OCI-LY7 (cell line): ENCODE measurements at regions not wholly inside any gene's neighbourhood (a gene's known extent, or its start where the extent isn't known, plus 50 kb on each side); places are given as distances from the start of the nearest gene placed in this dataset.

ENCODE experiments used
- BruUV-seq: library from RNA; stranded (reverse); fragments of 400-500 nt; replicated peaks from 2 replicates; lab custom pipeline; 2021; lab: Mats Ljungman, UMichigan
- CTCF ChIA-PET: fragments of 300-600 bp; sonication (Branson Sonifier 250); formaldehyde crosslinking; loops from one replicate; lab custom pipeline; 2022; ENCODE audit warnings: antibody characterized with exemption; ENCODE audit not compliant: unreplicated experiment; lab: Charles Lee
- POLR2A ChIA-PET: fragments of 300-600 bp; sonication (Branson Sonifier 250); formaldehyde crosslinking; loops from one replicate; lab custom pipeline; 2022; ENCODE audit warnings: antibody characterized with exemption; lab: Charles Lee
- DNase-seq: peaks from one replicate; pipeline ENCODE4 v3.0.0-alpha.2; 2015; ENCODE audit warnings: low spot score
- H2AFZ ChIP-seq: fragments of 200-600 bp; sonication (generic), shearing (Covaris generic); 2 replicates; pipeline ENCODE4 v1.6.1; 2014; ENCODE audit warnings: mild to moderate bottlenecking, antibody characterized with exemption, low read length, moderate library complexity
- H3K27ac ChIP-seq: fragments of 200-600 bp; sonication (generic); 2 replicates; pipeline ENCODE4 v1.5.1; 2014; ENCODE audit warnings: mixed run types, low read depth, mild to moderate bottlenecking, moderate library complexity, low read length, inconsistent platforms; ENCODE audit not compliant: poor library complexity, severe bottlenecking
- H3K36me3 ChIP-seq: fragments of 200-600 bp; sonication (generic); 2 replicates; pipeline ENCODE4 v1.6.1; 2014; ENCODE audit warnings: mild to moderate bottlenecking, antibody characterized with exemption, low read length, moderate library complexity, mixed read lengths; ENCODE audit not compliant: insufficient read depth
- H3K4me1 ChIP-seq: fragments of 200-600 bp; sonication (generic); 2 replicates; pipeline ENCODE4 v1.5.1; 2014; ENCODE audit warnings: mild to moderate bottlenecking, low read length; ENCODE audit not compliant: insufficient read depth, poor library complexity, severe bottlenecking
- H3K4me2 ChIP-seq: fragments of 200-600 bp; sonication (generic); 2 replicates; pipeline ENCODE4 v1.6.1; 2014; ENCODE audit warnings: mild to moderate bottlenecking, low read length
- H3K4me3 ChIP-seq: fragments of 200-600 bp; sonication (generic); 2 replicates; pipeline ENCODE4 v1.5.1; 2014; ENCODE audit warnings: mild to moderate bottlenecking, low read depth, low read length; ENCODE audit not compliant: poor library complexity, severe bottlenecking
- H3K79me2 ChIP-seq: fragments of 200-600 bp; sonication (generic); 2 replicates; pipeline ENCODE4 v1.6.1; 2016; ENCODE audit warnings: low read depth, mild to moderate bottlenecking, low read length, moderate library complexity, mixed read lengths; ENCODE audit not compliant: insufficient read depth
- H3K9me2 ChIP-seq: fragments of 200-600 bp; sonication (generic); 2 replicates; pipeline ENCODE4 v1.6.1; 2016; ENCODE audit warnings: mild to moderate bottlenecking, low read length, mixed read lengths; ENCODE audit not compliant: insufficient read depth
- H3K9me3 ChIP-seq: fragments of 200-600 bp; sonication (generic); 2 replicates; pipeline ENCODE4 v1.6.1; 2014; ENCODE audit warnings: mild to moderate bottlenecking, mixed run types, low read length, mixed read lengths
- H4K20me1 ChIP-seq: fragments of 200-600 bp; sonication (generic); 2 replicates; pipeline ENCODE4 v1.6.1; 2014; ENCODE audit warnings: mild to moderate bottlenecking, antibody characterized with exemption, low read length, moderate library complexity, mixed read lengths; ENCODE audit not compliant: insufficient read depth
- CTCF ChIP-seq: fragments of 200-600 bp; sonication (generic); conservative IDR thresholded peaks from 2 replicates; pipeline ENCODE4 v1.5.1; 2014; ENCODE audit warnings: mild to moderate bottlenecking, antibody characterized with exemption, low read length, moderate library complexity, mixed read lengths
- EZH2phosphoT487 ChIP-seq: fragments of 200-600 bp; sonication (generic); IDR thresholded peaks from 2 replicates; pipeline ENCODE4 v1.6.1; 2018; ENCODE audit warnings: low read depth, borderline replicate concordance, mild to moderate bottlenecking, mixed run types, antibody characterized with exemption, low read length, moderate library complexity, mixed read lengths
- intact Hi-C: fragments of 100-400 bp; cut with micrococcal nuclease; formaldehyde crosslinking; loops from one replicate; pipeline ENCODE4 v1.10.0; 2022; ENCODE audit not compliant: unreplicated experiment

GRCh38 chr10:65847436-65848230 is 1078.2 kb upstream of the LRRTM3 start:
- H3K36me3 ChIP-seq, result no peaks in the 10 kb centered on the region
- no peak overlapping the region for H3K27ac ChIP-seq
- POLR2A ChIA-PET, result interaction anchor here (0.6 to 1.5 kb wide), 2 partner anchors 13 to 832 kb away, joined by 3 read pairs; no protein-coding TSS in a partner anchor
- no TSS peak for BruUV-seq
- no peaks in the 10 kb centered on the region for H3K79me2 ChIP-seq
- H3K4me2 ChIP-seq, result no peak overlapping the region
- H3K4me1 ChIP-seq, result peaks cover 5% of the 10 kb centered on the region
- H2AFZ ChIP-seq, result no peak overlapping the region
- CTCF ChIA-PET, result no interaction called here
- H4K20me1 ChIP-seq, result no peaks in the 10 kb centered on the region
- no peak overlapping the region for H3K4me3 ChIP-seq
- intact Hi-C loops, result no loop called here
- no peaks in the 10 kb centered on the region for H3K9me3 ChIP-seq
- no peak for DNase-seq
- H3K9me2 ChIP-seq, result 0 out of 2 replicates have a peak, but pooled peaks cover 3% of the 10 kb centered on the region
- TF ChIP-seq EZH2phosphoT487, result no peak
- TF ChIP-seq CTCF, result no peak

DNA sequence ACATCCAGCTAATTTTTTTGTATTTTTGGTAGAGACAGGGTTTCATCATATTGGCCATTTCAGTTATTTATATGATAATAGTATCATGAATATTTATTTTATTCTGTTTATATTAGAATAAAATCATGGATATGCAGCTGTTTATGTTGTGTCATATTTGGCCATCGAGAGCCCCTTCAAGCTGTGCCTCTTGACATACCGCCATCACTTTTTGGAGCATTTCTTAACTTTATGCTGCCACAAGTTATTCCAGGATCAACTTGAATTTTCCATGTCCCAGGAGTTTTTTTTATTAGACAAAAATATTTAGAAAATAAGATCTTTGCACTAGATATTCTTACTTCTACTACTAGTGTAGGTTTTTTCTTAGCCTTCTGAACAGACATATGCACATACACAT is 1067.0 kb upstream of the LRRTM3 start:
- H3K36me3 ChIP-seq, result no peaks in the 10 kb centered on the region
- H2AFZ ChIP-seq, result no peak overlapping the region
- intact Hi-C loops, result no loop called here
- ChIA-PET CTCF (no interaction called here), POLR2A (interaction anchor here (0.7 kb wide), 1 partner anchor 35 kb away, joined by 5 read pairs; no protein-coding TSS in a partner anchor)
- no peaks in the 10 kb centered on the region for H4K20me1 ChIP-seq
- no peak for DNase-seq
- H3K4me1 ChIP-seq, result no peaks in the 10 kb centered on the region
- H3K9me3 ChIP-seq, result no peaks in the 10 kb centered on the region
- H3K4me2 ChIP-seq, result no peak overlapping the region
- H3K4me3 ChIP-seq, result no peak overlapping the region
- H3K27ac ChIP-seq, result no peak overlapping the region
- H3K9me2 ChIP-seq, result no peaks in the 10 kb centered on the region
- BruUV-seq, result no TSS peak
- no peaks in the 10 kb centered on the region for H3K79me2 ChIP-seq
- no peak for TF ChIP-seq CTCF
- TF ChIP-seq EZH2phosphoT487, result no peak

DNA sequence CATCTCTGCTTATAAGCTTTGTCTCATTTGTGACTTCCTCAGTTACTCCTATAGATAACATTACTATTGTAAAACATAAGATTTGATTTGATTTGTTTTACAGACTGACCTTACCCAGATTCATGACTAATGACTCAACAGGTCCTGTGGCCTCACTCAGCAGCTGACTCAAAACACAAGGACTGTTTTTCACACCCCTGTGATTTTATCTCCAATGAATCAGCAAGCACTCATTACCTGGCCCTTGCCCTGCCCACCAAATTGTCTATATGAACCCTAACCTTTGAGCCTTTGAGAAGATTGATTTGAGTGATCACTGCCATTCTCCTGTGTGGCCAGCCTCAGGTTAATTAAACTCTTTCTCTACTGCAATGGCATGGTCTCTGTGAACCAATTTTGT is 1064.6 kb upstream of the LRRTM3 start:
- H3K4me3 ChIP-seq, result no peak overlapping the region
- H3K9me3 ChIP-seq, result no peaks in the 10 kb centered on the region
- BruUV-seq, result no TSS peak
- H3K4me1 ChIP-seq, result no peaks in the 10 kb centered on the region
- POLR2A ChIA-PET, result interaction anchor here (0.7 to 0.9 kb wide), 2 partner anchors 14 to 15 kb away, joined by 3 read pairs; no protein-coding TSS in a partner anchor
- H3K9me2 ChIP-seq, result no peaks in the 10 kb centered on the region
- no peaks in the 10 kb centered on the region for H4K20me1 ChIP-seq
- CTCF ChIA-PET, result no interaction called here
- no peak overlapping the region for H3K4me2 ChIP-seq
- no peak overlapping the region for H2AFZ ChIP-seq
- no peak overlapping the region for H3K27ac ChIP-seq
- H3K79me2 ChIP-seq, result no peaks in the 10 kb centered on the region
- TF ChIP-seq EZH2phosphoT487, result no peak
- TF ChIP-seq CTCF, result no peak
- intact Hi-C loops, result no loop called here
- no peak for DNase-seq
- H3K36me3 ChIP-seq, result no peaks in the 10 kb centered on the region
